Esophagus (tissue), 2 donors: ENCODE measurements at regions not wholly inside any gene's neighbourhood (a gene's known extent, or its start where the extent isn't known, plus 50 kb on each side); places are given as distances from the start of the nearest gene placed in this dataset.

ENCODE experiments used
- H3K27ac ChIP-seq, 2 donors: one replicate each; pipeline ENCODE4 v1.5.1; 2013; ENCODE audit warnings: low read depth in 2 of 2, mild to moderate bottlenecking in 2 of 2, inconsistent platforms in 1 of 2, low read length in 1 of 2, moderate library complexity in 1 of 2
- H3K27me3 ChIP-seq, 2 donors: one replicate each; pipeline ENCODE4 v1.6.1; 2013; ENCODE audit warnings: low read length in 2 of 2, control low read depth in 1 of 2, mild to moderate bottlenecking in 1 of 2; ENCODE audit not compliant: insufficient read depth in 2 of 2, control insufficient read depth in 1 of 2
- H3K36me3 ChIP-seq, 2 donors: one replicate each; pipeline ENCODE4 v1.6.1; 2013; ENCODE audit warnings: low read length in 1 of 2; ENCODE audit not compliant: control insufficient read depth in 2 of 2, insufficient read depth in 2 of 2
- H3K4me1 ChIP-seq, 2 donors: one replicate each; pipeline ENCODE4 v1.6.1; 2013; ENCODE audit warnings: low read length in 1 of 2; ENCODE audit not compliant: control insufficient read depth in 2 of 2, insufficient read depth in 2 of 2
- H3K4me3 ChIP-seq, 2 donors: one replicate each; pipeline ENCODE4 v1.5.1; 2013; ENCODE audit warnings: low read length in 2 of 2, mild to moderate bottlenecking in 2 of 2, low read depth in 1 of 2, moderate library complexity in 1 of 2
- H3K9me3 ChIP-seq, 2 donors: one replicate each; pipeline ENCODE4 v1.6.1; 2013; ENCODE audit warnings: mild to moderate bottlenecking in 2 of 2, low read depth in 1 of 2, low read length in 1 of 2, moderate library complexity in 1 of 2; ENCODE audit not compliant: control insufficient read depth in 2 of 2, insufficient read depth in 1 of 2
- WGBS, 2 donors: extraction: QIAGEN DNeasy Blood & Tissue Kit; methylation state at CpG; one replicate each; pipeline ENCODE4 v1.1.7; 2013; 5-methylcytosine and 5-hydroxymethylcytosine counted together
- donor health status: healthy with polysubstance abuse.
- donor health status: Bipolar disorder and iron deficiency.

DNA sequence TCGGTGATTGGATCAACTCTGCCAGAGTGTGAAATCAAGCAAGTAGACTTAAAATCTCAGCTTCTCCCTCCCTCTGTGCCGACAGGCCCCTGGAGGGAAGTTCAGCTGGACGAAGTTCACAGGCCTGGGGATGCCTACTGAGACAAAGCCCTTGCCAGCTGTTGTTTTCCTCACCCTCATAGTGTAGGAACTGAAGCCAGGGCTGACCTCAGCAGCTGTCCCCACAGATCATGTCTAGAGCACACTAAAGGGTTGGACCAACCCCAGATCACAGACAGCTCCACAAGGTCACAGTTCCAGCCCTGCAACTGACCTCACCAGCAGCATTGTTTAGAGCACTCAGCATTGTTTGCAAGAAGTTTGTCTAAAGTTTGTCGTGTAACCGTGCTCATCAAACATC, 261.9 kb upstream of the ECI2 start:
- Histone ChIP-seq H3K27ac (no peak overlapping the region), H3K27me3 (no peaks in the 10 kb centered on the region), H3K9me3 (no peaks in the 10 kb centered on the region), H3K4me3 (no peak overlapping the region), H3K36me3 (no peaks in the 10 kb centered on the region), H3K4me1 (peaks cover 5 to 7% of the 10 kb centered on the region in 2 donors)
- WGBS, 2 donors = 64 to 65% methylated on average over 5 of the region's 5 CpGs

- Histone ChIP-seq H3K4me1 (no peaks in the 10 kb centered on the region), H3K4me3 (no peak overlapping the region), H3K36me3 (no peaks in the 10 kb centered on the region), H3K9me3 (no peaks in the 10 kb centered on the region), H3K27me3 (no peaks in the 10 kb centered on the region), H3K27ac (no peak overlapping the region)
- WGBS, 2 donors = 84 to 91% methylated on average over 2 of the region's 2 CpGs
These were observed 260.7 kb upstream of the ECI2 start for GRCh38 chr6:4396044-4396443.

DNA sequence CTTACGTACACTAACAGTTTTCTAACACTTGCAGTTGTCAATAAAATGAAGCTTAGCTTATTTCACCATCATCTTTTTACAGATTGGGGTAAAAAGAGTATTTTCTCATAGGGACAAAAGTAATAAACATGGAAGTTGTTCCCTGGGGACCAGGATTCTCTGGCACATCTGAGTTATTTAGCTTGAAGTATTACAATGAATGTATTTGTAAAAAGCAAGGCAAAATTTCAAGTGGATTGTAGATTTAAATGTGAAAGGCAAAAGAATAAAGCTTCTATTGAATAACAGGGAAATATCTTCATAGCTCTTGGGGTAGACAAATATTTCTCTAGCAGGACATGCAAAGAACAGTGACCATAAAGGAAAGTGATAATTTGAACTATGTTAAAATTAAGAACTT, 260.0 kb upstream of the ECI2 start:
- Histone ChIP-seq H3K27me3 (no peaks in the 10 kb centered on the region), H3K4me3 (no peak overlapping the region), H3K4me1 (no peaks in the 10 kb centered on the region), H3K9me3 (no peaks in the 10 kb centered on the region), H3K36me3 (no peaks in the 10 kb centered on the region), H3K27ac (no peak overlapping the region)
- WGBS, 2 donors = 92 to 93% methylated on average over 1 of the region's 1 CpG

- Histone ChIP-seq H3K27me3 (no peaks in the 10 kb centered on the region), H3K4me1 (no peaks in the 10 kb centered on the region), H3K9me3 (no peaks in the 10 kb centered on the region), H3K4me3 (no peak overlapping the region), H3K27ac (no peak overlapping the region), H3K36me3 (no peaks in the 10 kb centered on the region)
- WGBS, 2 donors = 44 to 56% methylated on average over 4 of the region's 4 CpGs
These were observed 259.4 kb upstream of the ECI2 start for GRCh38 chr6:4394786-4395185.

DNA sequence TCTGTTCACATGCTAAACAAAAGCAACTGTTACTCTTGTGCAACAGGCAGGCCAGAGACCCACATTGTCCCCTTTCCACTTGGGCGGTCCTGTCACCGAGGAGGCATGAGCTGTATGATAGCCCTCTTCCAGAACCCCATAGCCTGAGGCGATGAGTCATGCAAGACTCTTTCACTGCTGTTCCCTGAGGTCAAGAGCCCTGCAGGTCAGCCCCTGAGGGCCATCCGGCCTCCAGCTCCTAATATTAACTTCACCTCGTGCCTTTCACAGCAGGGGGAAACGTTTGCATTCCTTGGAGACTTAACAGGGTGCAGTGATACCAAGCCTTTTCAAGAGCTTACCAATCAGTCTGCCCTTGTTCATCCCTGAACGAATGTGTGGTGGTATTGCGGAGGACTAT, 253.3 kb upstream of the ECI2 start:
- H3K4me1 ChIP-seq = no peaks in the 10 kb centered on the region
- peaks cover 5 to 8% of the 10 kb centered on the region in 2 donors for H3K9me3 ChIP-seq
- H3K36me3 ChIP-seq = no peaks in the 10 kb centered on the region
- H3K27me3 ChIP-seq = no peaks in the 10 kb centered on the region
- H3K4me3 ChIP-seq = no peak overlapping the region
- H3K27ac ChIP-seq = no peak overlapping the region
- WGBS, 2 donors = 73 to 77% methylated on average over 8 of the region's 8 CpGs

DNA sequence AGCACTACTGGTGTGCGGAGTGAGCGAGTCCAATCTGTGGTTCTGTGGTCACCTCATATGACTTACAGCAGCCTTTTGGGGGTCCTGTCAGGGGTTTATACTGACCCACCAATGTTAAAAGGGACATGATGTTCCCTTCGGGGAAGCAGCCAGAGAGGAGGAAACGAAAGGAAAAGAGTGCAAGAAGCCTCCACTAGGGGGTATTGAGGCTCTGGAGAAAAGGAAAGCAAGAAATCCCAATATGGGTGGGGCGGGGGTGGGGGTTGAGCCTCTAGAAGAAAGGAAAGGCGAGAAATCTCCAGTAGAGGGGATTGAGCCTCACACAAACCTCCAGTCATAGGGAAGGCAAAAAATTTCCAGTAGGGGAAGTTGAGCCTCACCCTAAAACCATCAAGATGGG, 249.3 kb upstream of the ECI2 start:
- Histone ChIP-seq H3K9me3 (peaks cover 8 to 11% of the 10 kb centered on the region in 2 donors), H3K27ac (no peak overlapping the region), H3K4me1 (no peaks in the 10 kb centered on the region), H3K27me3 (no peaks in the 10 kb centered on the region), H3K36me3 (no peaks in the 10 kb centered on the region), H3K4me3 (no peak overlapping the region)
- 92 to 94% methylated on average over 6 of the region's 6 CpGs for WGBS, 2 donors

- H3K9me3 ChIP-seq = peaks cover 8 to 11% of the 10 kb centered on the region in 2 donors
- WGBS, 2 donors = 86 to 88% methylated on average over 11 of the region's 11 CpGs
These were observed 248.7 kb upstream of the ECI2 start for GRCh38 chr6:4383910-4384638.

GRCh38 chr6:4382362-4382853, 247.0 kb upstream of the ECI2 start:
- no peak overlapping the region for H3K27ac ChIP-seq
- no peaks in the 10 kb centered on the region for H3K4me1 ChIP-seq
- H3K36me3 ChIP-seq = no peaks in the 10 kb centered on the region
- no peak overlapping the region for H3K4me3 ChIP-seq
- 79 to 86% methylated on average over 3 of the region's 3 CpGs for WGBS, 2 donors
- H3K27me3 ChIP-seq = no peaks in the 10 kb centered on the region
- peaks cover 8 to 15% of the 10 kb centered on the region in 2 donors for H3K9me3 ChIP-seq

More at GRCh38 chr6:4383910-4384638, 248.7 kb upstream of the ECI2 start:
- Histone ChIP-seq H3K4me1 (no peaks in the 10 kb centered on the region), H3K4me3 (no peak overlapping the region), H3K27ac (no peak overlapping the region), H3K27me3 (no peaks in the 10 kb centered on the region), H3K36me3 (no peaks in the 10 kb centered on the region)

- Histone ChIP-seq H3K4me3 (no peak overlapping the region), H3K4me1 (no peaks in the 10 kb centered on the region), H3K9me3 (peaks cover 8 to 15% of the 10 kb centered on the region in 2 donors), H3K27me3 (no peaks in the 10 kb centered on the region), H3K36me3 (no peaks in the 10 kb centered on the region), H3K27ac (no peak overlapping the region)
- 61 to 62% methylated on average over 4 of the region's 4 CpGs for WGBS, 2 donors
These were observed 246.0 kb upstream of the ECI2 start for GRCh38 chr6:4381381-4381780.

DNA sequence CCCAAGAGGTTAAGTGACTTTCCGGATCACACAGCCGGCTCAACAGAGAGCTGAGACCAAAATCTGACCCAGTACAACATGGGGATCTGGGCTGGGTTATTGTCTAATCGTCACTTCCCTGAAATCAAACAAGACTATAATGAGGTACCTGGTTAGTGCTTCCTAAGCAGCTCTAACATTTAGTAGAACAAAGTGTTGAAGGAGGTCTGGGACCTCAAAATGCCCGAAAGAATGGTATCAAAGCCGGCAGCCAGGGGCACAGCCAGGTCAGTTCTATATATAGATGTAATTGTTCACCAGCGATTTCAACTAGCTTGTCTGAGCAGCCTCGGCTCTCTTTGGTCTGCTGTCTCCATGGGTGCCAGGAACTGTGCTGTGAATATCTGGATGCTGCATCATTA, 245.5 kb upstream of the ECI2 start:
- H3K4me1 ChIP-seq = no peaks in the 10 kb centered on the region
- H3K27me3 ChIP-seq = no peaks in the 10 kb centered on the region
- H3K9me3 ChIP-seq = peaks cover 8 to 15% of the 10 kb centered on the region in 2 donors
- WGBS, 2 donors = 58 to 60% methylated on average over 7 of the region's 7 CpGs
- no peak overlapping the region for H3K27ac ChIP-seq
- no peaks in the 10 kb centered on the region for H3K36me3 ChIP-seq
- no peak overlapping the region for H3K4me3 ChIP-seq
